ENCODE measurements at regions not wholly inside any gene's neighbourhood (a gene's known extent, or its start where the extent isn't known, plus 50 kb on each side); places are given as distances from the start of the nearest gene placed in this dataset.

GRCh38 chr6:2462831-2463230 is 217.4 kb upstream of the GMDS start:
- H3K36me3 ChIP-seq (ENCODE audit: control insufficient read depth, insufficient read depth, low read length), result no peaks in the 10 kb centered on the region
- intact Hi-C loops (cut with micrococcal nuclease; ENCODE audit: unreplicated experiment) (no loop called here), in situ Hi-C loops (cut with HindIII; ENCODE audit: low pct_unique_long_range_greater_than_20kb, low sequenced_read_pairs) (no loop called here)
- no peak overlapping the region for H3K27ac ChIP-seq (ENCODE audit: low read length)
- H3K4me3 ChIP-seq (ENCODE audit: low read depth in 2 of 2, low read length in 2 of 2), result no peak overlapping the region
- no peaks in the 10 kb centered on the region for H3K4me1 ChIP-seq (ENCODE audit: control insufficient read depth, insufficient read depth, low read length)
- H3K27me3 ChIP-seq (ENCODE audit: control insufficient read depth, insufficient read depth, low read length), result peaks cover 6% of the 10 kb centered on the region
- TF ChIP-seq CTCF (IDR thresholded peaks at IDR 0.05), result no peak
- no peak for TF ChIP-seq POLR2AphosphoS5 (IDR thresholded peaks at IDR 0.05; ENCODE audit: low read depth, low read length)
- TF ChIP-seq REST (IDR thresholded peaks at IDR 0.05; ENCODE audit: insufficient read depth in 1 of 2, low read depth in 2 of 2, low read length in 1 of 2), result no peak
- TF ChIP-seq SIN3A (IDR thresholded peaks at IDR 0.05; ENCODE audit: borderline replicate concordance, insufficient read depth, low read depth, low read length), result no peak
- no peak for TF ChIP-seq TCF7L2 (IDR thresholded peaks at IDR 0.05; ENCODE audit: low read depth, low read length)
- ChIA-PET POLR2A (no interaction called here), CTCF (no interaction called here)
- BruUV-seq (replicated peaks), result no TSS peak
- H3K9me3 ChIP-seq (ENCODE audit: control insufficient read depth, insufficient read depth, low read depth, low read length), result no peaks in the 10 kb centered on the region
- DNase-seq (ENCODE audit: low read depth, low spot score) (no peak), ATAC-seq (no peak)

- intact Hi-C loops (cut with micrococcal nuclease; ENCODE audit: unreplicated experiment) (no loop called here), in situ Hi-C loops (cut with HindIII; ENCODE audit: low pct_unique_long_range_greater_than_20kb, low sequenced_read_pairs) (no loop called here)
- DNase-seq (ENCODE audit: low read depth, low spot score) (no peak), ATAC-seq (no peak)
- ChIA-PET CTCF (no interaction called here), POLR2A (no interaction called here)
- no TSS peak for BruUV-seq (replicated peaks)
- H3K36me3 ChIP-seq (ENCODE audit: control insufficient read depth, insufficient read depth, low read length), result no peaks in the 10 kb centered on the region
- H3K27ac ChIP-seq (ENCODE audit: low read length), result no peak overlapping the region
- H3K4me1 ChIP-seq (ENCODE audit: control insufficient read depth, insufficient read depth, low read length), result no peaks in the 10 kb centered on the region
- H3K4me3 ChIP-seq (ENCODE audit: low read depth in 2 of 2, low read length in 2 of 2), result no peak overlapping the region
- H3K9me3 ChIP-seq (ENCODE audit: control insufficient read depth, insufficient read depth, low read depth, low read length), result no peaks in the 10 kb centered on the region
- TF ChIP-seq SIN3A (IDR thresholded peaks at IDR 0.05; ENCODE audit: borderline replicate concordance, insufficient read depth, low read depth, low read length) (no peak), TCF7L2 (IDR thresholded peaks at IDR 0.05; ENCODE audit: low read depth, low read length) (no peak), CTCF (IDR thresholded peaks at IDR 0.05) (no peak), REST (IDR thresholded peaks at IDR 0.05; ENCODE audit: insufficient read depth in 1 of 2, low read depth in 2 of 2, low read length in 1 of 2) (no peak), POLR2AphosphoS5 (IDR thresholded peaks at IDR 0.05; ENCODE audit: low read depth, low read length) (no peak)
- H3K27me3 ChIP-seq (ENCODE audit: control insufficient read depth, insufficient read depth, low read length), result no peaks in the 10 kb centered on the region
Observed at GRCh38 chr6:2460216-2460745, 214.9 kb upstream of the GMDS start.

Measured in Panc1 (cell line).